ENCODE measurements at regions not wholly inside any gene's neighbourhood (a gene's known extent, or its start where the extent isn't known, plus 50 kb on each side); places are given as distances from the start of the nearest gene placed in this dataset.

GRCh38 chr5:67416986-67417385 lies 220.4 kb upstream of the CD180 start:
- H3K9me3 ChIP-seq (ENCODE audit: control extremely low read depth in 1 of 3, control insufficient read depth in 2 of 3, insufficient read depth in 1 of 3, low read length in 2 of 3) = no peaks in the 10 kb centered on the region
- ATAC-seq (ENCODE audit: low read depth) (no peak), DNase-seq (no peak)
- H3K27ac Mint-ChIP-seq = no peak overlapping the region
- ChIA-PET POLR2A (no interaction called here), CTCF (no interaction called here)
- WGBS (ENCODE audit: insufficient coverage) = no CpG with 5 or more reads among the region's 2 CpGs
- no peak overlapping the region for H3K4me3 Mint-ChIP-seq
- no peaks in the 10 kb centered on the region for H3K27me3 ChIP-seq (replicated peaks in 1 of 4; ENCODE audit: control extremely low read depth in 1 of 4, control insufficient read depth in 3 of 4, insufficient read depth in 4 of 4, low read length in 3 of 4)
- H4K20me1 ChIP-seq (ENCODE audit: control insufficient read depth, insufficient read depth, low read length, poor library complexity, severe bottlenecking) = no peaks in the 10 kb centered on the region
- no peaks in the 10 kb centered on the region for H3K9me3 Mint-ChIP-seq (ENCODE audit: insufficient read depth)
- H3K27me3 Mint-ChIP-seq = peaks cover 5% of the 10 kb centered on the region
- no peaks in the 10 kb centered on the region for H3K4me1 ChIP-seq (ENCODE audit: control insufficient read depth in 2 of 2, insufficient read depth in 2 of 2, low read length in 2 of 2)
- H3K9ac ChIP-seq (ENCODE audit: low read length) = no peak overlapping the region
- no peaks in the 10 kb centered on the region for H3K36me3 ChIP-seq (replicated peaks in 1 of 2; ENCODE audit: control extremely low read depth in 1 of 2, control insufficient read depth in 1 of 2, extremely low read depth in 1 of 2, insufficient read depth in 2 of 2, low read length in 1 of 2)
- no peak overlapping the region for H3K4me2 ChIP-seq (replicated peaks; ENCODE audit: low read depth, low read length, poor library complexity, severe bottlenecking)
- H2AFZ ChIP-seq (ENCODE audit: insufficient read depth, low read depth, low read length, poor library complexity, severe bottlenecking) = no peak overlapping the region
- no peaks in the 10 kb centered on the region for H3K4me1 Mint-ChIP-seq
- no peak overlapping the region for H3K27ac ChIP-seq (ENCODE audit: low read length in 2 of 2)
- H3K4me3 ChIP-seq (ENCODE audit: control extremely low read depth in 1 of 5, extremely low read depth in 1 of 5, insufficient read depth in 1 of 5, low read depth in 2 of 5, low read length in 4 of 5) = no peak overlapping the region
- no peaks in the 10 kb centered on the region for H3K79me2 ChIP-seq (ENCODE audit: control insufficient read depth, insufficient read depth, low read length)
- TF ChIP-seq CTCF (IDR thresholded peaks at IDR 0.05) (no peak), EZH2 (IDR thresholded peaks at IDR 0.05; ENCODE audit: borderline replicate concordance, insufficient read depth, low read depth, low read length, poor library complexity, severe bottlenecking) (no peak)
- intact Hi-C loops (cut with micrococcal nuclease) = no loop called here

- intact Hi-C loops (cut with micrococcal nuclease) = no loop called here
- Histone ChIP-seq H3K36me3 (replicated peaks in 1 of 2; ENCODE audit: control extremely low read depth in 1 of 2, control insufficient read depth in 1 of 2, extremely low read depth in 1 of 2, insufficient read depth in 2 of 2, low read length in 1 of 2) (no peaks in the 10 kb centered on the region), H3K4me2 (replicated peaks; ENCODE audit: low read depth, low read length, poor library complexity, severe bottlenecking) (no peak overlapping the region), H3K9me3 (ENCODE audit: control extremely low read depth in 1 of 3, control insufficient read depth in 2 of 3, insufficient read depth in 1 of 3, low read length in 2 of 3) (no peaks in the 10 kb centered on the region), H4K20me1 (ENCODE audit: control insufficient read depth, insufficient read depth, low read length, poor library complexity, severe bottlenecking) (no peaks in the 10 kb centered on the region), H3K9ac (ENCODE audit: low read length) (no peak overlapping the region), H2AFZ (ENCODE audit: insufficient read depth, low read depth, low read length, poor library complexity, severe bottlenecking) (no peak overlapping the region), H3K27me3 (replicated peaks in 1 of 4; ENCODE audit: control extremely low read depth in 1 of 4, control insufficient read depth in 3 of 4, insufficient read depth in 4 of 4, low read length in 3 of 4) (no peaks in the 10 kb centered on the region), H3K27ac (ENCODE audit: low read length in 2 of 2) (no peak overlapping the region), H3K4me3 (ENCODE audit: control extremely low read depth in 1 of 5, extremely low read depth in 1 of 5, insufficient read depth in 1 of 5, low read depth in 2 of 5, low read length in 4 of 5) (no peak overlapping the region), H3K4me1 (ENCODE audit: control insufficient read depth in 2 of 2, insufficient read depth in 2 of 2, low read length in 2 of 2) (no peaks in the 10 kb centered on the region), H3K79me2 (ENCODE audit: control insufficient read depth, insufficient read depth, low read length) (no peaks in the 10 kb centered on the region)
- Mint-ChIP-seq H3K4me3 (no peak overlapping the region), H3K4me1 (no peaks in the 10 kb centered on the region), H3K9me3 (ENCODE audit: insufficient read depth) (no peaks in the 10 kb centered on the region), H3K27me3 (peaks cover 5% of the 10 kb centered on the region), H3K27ac (no peak overlapping the region)
- no CpG with 5 or more reads among the region's 1 CpG for WGBS (ENCODE audit: insufficient coverage)
- ATAC-seq (ENCODE audit: low read depth) = no peak
- ChIA-PET POLR2A (no interaction called here), CTCF (no interaction called here)
- no peak for DNase-seq
- TF ChIP-seq EZH2 (IDR thresholded peaks at IDR 0.05; ENCODE audit: borderline replicate concordance, insufficient read depth, low read depth, low read length, poor library complexity, severe bottlenecking) (no peak), CTCF (IDR thresholded peaks at IDR 0.05) (no peak)
These were observed 219.7 kb upstream of the CD180 start for GRCh38 chr5:67416133-67416937.

Measured in B cell (primary cell).